OCI-LY7 (cell line): ENCODE measurements at regions not wholly inside any gene's neighbourhood (a gene's known extent, or its start where the extent isn't known, plus 50 kb on each side); places are given as distances from the start of the nearest gene placed in this dataset.

Experiments
- BruUV-seq: library from RNA; stranded (reverse); fragments of 400-500 nt; replicated peaks from 2 replicates; lab custom pipeline; 2021; lab: Mats Ljungman, UMichigan
- CTCF ChIA-PET: fragments of 300-600 bp; sonication (Branson Sonifier 250); formaldehyde crosslinking; loops from one replicate; lab custom pipeline; 2022; ENCODE audit warnings: antibody characterized with exemption; ENCODE audit not compliant: unreplicated experiment; lab: Charles Lee
- POLR2A ChIA-PET: fragments of 300-600 bp; sonication (Branson Sonifier 250); formaldehyde crosslinking; loops from one replicate; lab custom pipeline; 2022; ENCODE audit warnings: antibody characterized with exemption; lab: Charles Lee
- DNase-seq: peaks from one replicate; pipeline ENCODE4 v3.0.0-alpha.2; 2015; ENCODE audit warnings: low spot score
- H2AFZ ChIP-seq: fragments of 200-600 bp; sonication (generic), shearing (Covaris generic); 2 replicates; pipeline ENCODE4 v1.6.1; 2014; ENCODE audit warnings: mild to moderate bottlenecking, antibody characterized with exemption, low read length, moderate library complexity
- H3K27ac ChIP-seq: fragments of 200-600 bp; sonication (generic); 2 replicates; pipeline ENCODE4 v1.5.1; 2014; ENCODE audit warnings: mixed run types, low read depth, mild to moderate bottlenecking, moderate library complexity, low read length, inconsistent platforms; ENCODE audit not compliant: poor library complexity, severe bottlenecking
- H3K36me3 ChIP-seq: fragments of 200-600 bp; sonication (generic); 2 replicates; pipeline ENCODE4 v1.6.1; 2014; ENCODE audit warnings: mild to moderate bottlenecking, antibody characterized with exemption, low read length, moderate library complexity, mixed read lengths; ENCODE audit not compliant: insufficient read depth
- H3K4me1 ChIP-seq: fragments of 200-600 bp; sonication (generic); 2 replicates; pipeline ENCODE4 v1.5.1; 2014; ENCODE audit warnings: mild to moderate bottlenecking, low read length; ENCODE audit not compliant: insufficient read depth, poor library complexity, severe bottlenecking
- H3K4me2 ChIP-seq: fragments of 200-600 bp; sonication (generic); 2 replicates; pipeline ENCODE4 v1.6.1; 2014; ENCODE audit warnings: mild to moderate bottlenecking, low read length
- H3K4me3 ChIP-seq: fragments of 200-600 bp; sonication (generic); 2 replicates; pipeline ENCODE4 v1.5.1; 2014; ENCODE audit warnings: mild to moderate bottlenecking, low read depth, low read length; ENCODE audit not compliant: poor library complexity, severe bottlenecking
- H3K79me2 ChIP-seq: fragments of 200-600 bp; sonication (generic); 2 replicates; pipeline ENCODE4 v1.6.1; 2016; ENCODE audit warnings: low read depth, mild to moderate bottlenecking, low read length, moderate library complexity, mixed read lengths; ENCODE audit not compliant: insufficient read depth
- H3K9me2 ChIP-seq: fragments of 200-600 bp; sonication (generic); 2 replicates; pipeline ENCODE4 v1.6.1; 2016; ENCODE audit warnings: mild to moderate bottlenecking, low read length, mixed read lengths; ENCODE audit not compliant: insufficient read depth
- H3K9me3 ChIP-seq: fragments of 200-600 bp; sonication (generic); 2 replicates; pipeline ENCODE4 v1.6.1; 2014; ENCODE audit warnings: mild to moderate bottlenecking, mixed run types, low read length, mixed read lengths
- H4K20me1 ChIP-seq: fragments of 200-600 bp; sonication (generic); 2 replicates; pipeline ENCODE4 v1.6.1; 2014; ENCODE audit warnings: mild to moderate bottlenecking, antibody characterized with exemption, low read length, moderate library complexity, mixed read lengths; ENCODE audit not compliant: insufficient read depth
- CTCF ChIP-seq: fragments of 200-600 bp; sonication (generic); conservative IDR thresholded peaks from 2 replicates; pipeline ENCODE4 v1.5.1; 2014; ENCODE audit warnings: mild to moderate bottlenecking, antibody characterized with exemption, low read length, moderate library complexity, mixed read lengths
- EZH2phosphoT487 ChIP-seq: fragments of 200-600 bp; sonication (generic); IDR thresholded peaks from 2 replicates; pipeline ENCODE4 v1.6.1; 2018; ENCODE audit warnings: low read depth, borderline replicate concordance, mild to moderate bottlenecking, mixed run types, antibody characterized with exemption, low read length, moderate library complexity, mixed read lengths
- intact Hi-C: fragments of 100-400 bp; cut with micrococcal nuclease; formaldehyde crosslinking; loops from one replicate; pipeline ENCODE4 v1.10.0; 2022; ENCODE audit not compliant: unreplicated experiment

GRCh38 chr18:56118422-56118821, 520.0 kb downstream of the TXNL1 start:
- Histone ChIP-seq H3K36me3 (no peaks in the 10 kb centered on the region), H2AFZ (no peak overlapping the region), H3K4me2 (no peak overlapping the region), H3K9me3 (no peaks in the 10 kb centered on the region), H4K20me1 (no peaks in the 10 kb centered on the region), H3K4me1 (no peaks in the 10 kb centered on the region), H3K27ac (no peak overlapping the region), H3K79me2 (no peaks in the 10 kb centered on the region), H3K9me2 (no peaks in the 10 kb centered on the region), H3K4me3 (no peak overlapping the region)
- BruUV-seq: no TSS peak
- TF ChIP-seq CTCF (no peak), EZH2phosphoT487 (no peak)
- ChIA-PET CTCF (no interaction called here), POLR2A (interaction anchor here (0.7 kb wide), 1 partner anchor 13 kb away, joined by 3 read pairs; no protein-coding TSS in a partner anchor)
- DNase-seq: no peak
- intact Hi-C loops: no loop called here

- H3K9me3 ChIP-seq: no peaks in the 10 kb centered on the region
- POLR2A ChIA-PET: interaction anchor here (0.9 kb wide), 1 partner anchor 1327 kb away, joined by 5 read pairs; no protein-coding TSS in a partner anchor
- no peak for DNase-seq
- TF ChIP-seq CTCF: no peak
- no peak for TF ChIP-seq EZH2phosphoT487
- CTCF ChIA-PET: no interaction called here
- H3K4me2 ChIP-seq: no peak overlapping the region
- BruUV-seq: no TSS peak
- H3K4me3 ChIP-seq: no peak overlapping the region
- no peaks in the 10 kb centered on the region for H3K9me2 ChIP-seq
- H3K27ac ChIP-seq: no peak overlapping the region
- no peak overlapping the region for H2AFZ ChIP-seq
- no peaks in the 10 kb centered on the region for H3K4me1 ChIP-seq
- H3K36me3 ChIP-seq: no peaks in the 10 kb centered on the region
- no peaks in the 10 kb centered on the region for H4K20me1 ChIP-seq
- intact Hi-C loops: no loop called here
- H3K79me2 ChIP-seq: no peaks in the 10 kb centered on the region
These were observed 523.0 kb downstream of the TXNL1 start for GRCh38 chr18:56115071-56116015.

- H3K4me1 ChIP-seq: no peaks in the 10 kb centered on the region
- no peaks in the 10 kb centered on the region for H3K36me3 ChIP-seq
- H2AFZ ChIP-seq: no peak overlapping the region
- H4K20me1 ChIP-seq: no peaks in the 10 kb centered on the region
- no TSS peak for BruUV-seq
- H3K79me2 ChIP-seq: no peaks in the 10 kb centered on the region
- ChIA-PET CTCF (no interaction called here), POLR2A (no interaction called here)
- no peak for DNase-seq
- H3K9me2 ChIP-seq: no peaks in the 10 kb centered on the region
- TF ChIP-seq EZH2phosphoT487: no peak
- no peak for TF ChIP-seq CTCF
- intact Hi-C loops: no loop called here
- no peaks in the 10 kb centered on the region for H3K9me3 ChIP-seq
- H3K27ac ChIP-seq: no peak overlapping the region
- no peak overlapping the region for H3K4me3 ChIP-seq
- H3K4me2 ChIP-seq: no peak overlapping the region
These were observed 525.0 kb upstream of the TCF4 start for GRCh38 chr18:56112984-56113383.
